Right lobe of liver (tissue), 4 donors: ENCODE measurements at regions not wholly inside any gene's neighbourhood (a gene's known extent, or its start where the extent isn't known, plus 50 kb on each side); places are given as distances from the start of the nearest gene placed in this dataset.

Experiments used
- POLR2A ChIP-seq: fragments of 450-650 bp; IDR thresholded peaks from one replicate; pipeline ENCODE4 v1.6.1; 2017; ENCODE audit warnings: antibody characterized with exemption, mild to moderate bottlenecking
- TF ChIP-seq, protein P1 (sequence below), 4 donors: fragments of 200-600 bp in 3 of 4; fragments of 450-650 bp in 1 of 4; IDR thresholded peaks; one replicate each; pipeline versions ENCODE4 v1.5.1 to v1.8.0; 2016 to 2022; ENCODE audit warnings: antibody characterized with exemption in 4 of 4, mild to moderate bottlenecking in 2 of 4
- donor health status: DM: no; HTN: no; CAD: no.
- donor health status: DM: no; HTN: no; CAD: no.
- donor health status: DM: no; HTN: yes; CAD: no.

GRCh38 chr10:28902215-28902614 lies 224.9 kb downstream of the BAMBI start:
- TF ChIP-seq, protein P1, sequence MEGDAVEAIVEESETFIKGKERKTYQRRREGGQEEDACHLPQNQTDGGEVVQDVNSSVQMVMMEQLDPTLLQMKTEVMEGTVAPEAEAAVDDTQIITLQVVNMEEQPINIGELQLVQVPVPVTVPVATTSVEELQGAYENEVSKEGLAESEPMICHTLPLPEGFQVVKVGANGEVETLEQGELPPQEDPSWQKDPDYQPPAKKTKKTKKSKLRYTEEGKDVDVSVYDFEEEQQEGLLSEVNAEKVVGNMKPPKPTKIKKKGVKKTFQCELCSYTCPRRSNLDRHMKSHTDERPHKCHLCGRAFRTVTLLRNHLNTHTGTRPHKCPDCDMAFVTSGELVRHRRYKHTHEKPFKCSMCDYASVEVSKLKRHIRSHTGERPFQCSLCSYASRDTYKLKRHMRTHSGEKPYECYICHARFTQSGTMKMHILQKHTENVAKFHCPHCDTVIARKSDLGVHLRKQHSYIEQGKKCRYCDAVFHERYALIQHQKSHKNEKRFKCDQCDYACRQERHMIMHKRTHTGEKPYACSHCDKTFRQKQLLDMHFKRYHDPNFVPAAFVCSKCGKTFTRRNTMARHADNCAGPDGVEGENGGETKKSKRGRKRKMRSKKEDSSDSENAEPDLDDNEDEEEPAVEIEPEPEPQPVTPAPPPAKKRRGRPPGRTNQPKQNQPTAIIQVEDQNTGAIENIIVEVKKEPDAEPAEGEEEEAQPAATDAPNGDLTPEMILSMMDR (IDR thresholded peaks at IDR 0.05): no peak
- no peak for TF ChIP-seq POLR2A
